GM12892 (cell line): ENCODE measurements at regions not wholly inside any gene's neighbourhood (a gene's known extent, or its start where the extent isn't known, plus 50 kb on each side); places are given as distances from the start of the nearest gene placed in this dataset.

ENCODE experiments used
- POLR2A ChIP-seq: IDR thresholded peaks from 2 replicates; pipeline ENCODE4 v1.6.1; 2011; ENCODE audit warnings: low read depth, low read length, control low read depth
- POLR2AphosphoS5 ChIP-seq: IDR thresholded peaks from 2 replicates; pipeline ENCODE4 v1.6.1; 2011; ENCODE audit warnings: low read depth, low read length, control low read depth
- TAF1 ChIP-seq: IDR thresholded peaks from 2 replicates; pipeline ENCODE4 v1.6.1; 2011; ENCODE audit warnings: low read depth, mild to moderate bottlenecking, control low read depth, low read length, borderline replicate concordance

GRCh38 chr6:156026486-156027247 is 571.0 kb upstream of the NOX3 start:
- no peak for TF ChIP-seq POLR2A
- no peak for TF ChIP-seq TAF1
- no peak for TF ChIP-seq POLR2AphosphoS5
